HG03469 (cell line): ENCODE measurements at regions not wholly inside any gene's neighbourhood (a gene's known extent, or its start where the extent isn't known, plus 50 kb on each side); places are given as distances from the start of the nearest gene placed in this dataset.
"Not testable (repeated sequence)": the region's sequence is repeated elsewhere in the genome, so short reads cannot be mapped to it uniquely, and the experiment has no call there.

Experiments used
- ATAC-seq: cut with Tn5 transposase; IDR thresholded peaks from one replicate; pipeline ENCODE4 v1.9.1; 2021; ENCODE audit warnings: mild to moderate bottlenecking, moderate library complexity, moderate number of reproducible peaks; ENCODE audit not compliant: unreplicated experiment

DNA sequence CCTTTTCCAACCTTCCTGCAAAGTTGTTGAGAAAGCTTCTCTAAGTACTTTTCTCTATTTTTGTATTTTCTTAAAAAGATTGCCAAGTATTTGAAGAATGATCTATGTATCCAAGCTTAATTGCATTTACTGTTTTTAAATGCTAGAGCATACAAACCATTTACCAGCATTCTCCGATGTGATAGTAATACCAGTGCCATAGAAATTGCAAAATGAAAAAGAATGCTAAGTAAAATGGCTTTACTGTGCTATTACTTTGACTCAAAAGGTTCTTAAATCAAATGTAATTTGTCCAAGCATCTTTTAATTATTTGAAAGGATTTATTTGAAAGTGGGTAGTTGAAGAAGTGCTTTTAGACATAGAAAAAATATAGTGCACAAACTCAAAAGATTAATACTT lies 1183.2 kb downstream of the RAPGEF2 start:
- ATAC-seq: no peak

DNA sequence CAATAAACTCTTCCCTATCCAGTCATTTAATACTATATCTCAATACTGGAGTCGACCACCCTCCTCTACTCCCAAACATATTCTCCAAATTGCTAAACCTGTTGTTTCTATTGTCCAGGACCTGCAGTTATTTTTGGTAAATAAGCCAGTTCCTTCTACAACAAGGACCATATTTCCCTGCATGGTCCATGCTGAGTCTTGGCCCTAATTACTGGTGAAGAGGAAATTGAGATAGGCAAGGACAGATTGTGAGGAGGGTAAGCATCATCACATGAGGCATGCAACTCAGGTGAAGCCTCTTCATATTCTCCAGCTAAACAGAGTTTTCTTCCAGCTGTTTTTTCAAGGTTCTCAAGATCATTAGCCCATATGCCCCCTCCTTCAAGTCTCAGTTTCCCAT lies 1193.6 kb downstream of the RAPGEF2 start:
- ATAC-seq: no peak

DNA sequence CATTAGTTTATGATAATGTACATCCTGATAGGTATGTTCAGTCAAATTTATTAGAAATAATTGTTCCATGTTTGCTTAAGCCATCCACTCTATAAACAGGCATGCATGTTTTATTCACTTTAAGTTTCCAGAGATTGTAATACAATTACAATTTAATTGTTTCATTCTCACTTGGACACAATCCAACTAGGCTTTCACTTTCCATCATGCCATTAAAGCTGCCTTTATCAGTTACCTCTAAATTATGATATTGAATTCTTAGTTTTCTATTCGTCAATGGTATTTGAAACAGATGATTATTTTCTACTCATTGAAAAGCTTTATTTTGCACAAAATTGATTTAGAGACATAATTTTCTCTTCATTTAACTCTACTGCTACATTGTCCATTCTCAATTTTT lies 1196.3 kb downstream of the RAPGEF2 start:
- ATAC-seq: no peak

DNA sequence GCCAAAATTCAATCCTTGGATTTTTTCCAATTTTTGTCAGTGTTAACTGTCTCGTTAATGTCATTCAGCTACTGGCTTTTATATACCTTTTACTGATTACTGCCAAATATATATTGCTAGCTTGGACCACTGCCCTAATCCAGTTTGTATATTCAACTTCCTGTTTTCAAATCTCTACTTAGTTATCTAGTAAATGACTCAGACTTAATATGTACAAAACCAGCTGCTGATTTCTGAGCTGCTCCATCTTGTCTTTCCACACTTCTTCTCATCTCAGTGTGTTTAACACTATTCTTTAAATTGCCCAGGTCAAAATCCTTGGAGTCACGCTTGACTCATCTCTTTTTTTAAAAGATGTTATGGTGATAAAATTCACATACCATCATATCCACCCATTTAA lies 1196.7 kb downstream of the RAPGEF2 start:
- ATAC-seq: no peak

DNA sequence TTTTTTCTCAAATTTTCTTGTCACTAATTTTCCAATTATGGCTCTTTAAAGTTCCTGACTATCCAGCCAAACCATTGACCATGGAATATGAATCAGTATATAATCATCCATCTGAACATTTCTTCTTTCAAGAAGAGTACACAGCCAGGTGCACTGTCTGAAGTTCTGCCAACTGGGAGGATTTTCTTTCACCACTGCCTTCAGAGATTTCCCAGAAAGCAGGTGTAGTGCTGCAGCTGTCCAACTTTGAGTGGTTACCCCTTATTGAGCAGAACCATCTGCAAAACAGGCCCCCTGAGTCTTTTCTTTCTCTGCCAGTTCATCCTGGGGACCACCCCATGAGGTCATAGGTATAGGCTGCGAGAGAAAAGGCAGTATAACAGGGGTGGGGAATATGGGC lies 1213.2 kb downstream of the RAPGEF2 start:
- ATAC-seq: no peak

DNA sequence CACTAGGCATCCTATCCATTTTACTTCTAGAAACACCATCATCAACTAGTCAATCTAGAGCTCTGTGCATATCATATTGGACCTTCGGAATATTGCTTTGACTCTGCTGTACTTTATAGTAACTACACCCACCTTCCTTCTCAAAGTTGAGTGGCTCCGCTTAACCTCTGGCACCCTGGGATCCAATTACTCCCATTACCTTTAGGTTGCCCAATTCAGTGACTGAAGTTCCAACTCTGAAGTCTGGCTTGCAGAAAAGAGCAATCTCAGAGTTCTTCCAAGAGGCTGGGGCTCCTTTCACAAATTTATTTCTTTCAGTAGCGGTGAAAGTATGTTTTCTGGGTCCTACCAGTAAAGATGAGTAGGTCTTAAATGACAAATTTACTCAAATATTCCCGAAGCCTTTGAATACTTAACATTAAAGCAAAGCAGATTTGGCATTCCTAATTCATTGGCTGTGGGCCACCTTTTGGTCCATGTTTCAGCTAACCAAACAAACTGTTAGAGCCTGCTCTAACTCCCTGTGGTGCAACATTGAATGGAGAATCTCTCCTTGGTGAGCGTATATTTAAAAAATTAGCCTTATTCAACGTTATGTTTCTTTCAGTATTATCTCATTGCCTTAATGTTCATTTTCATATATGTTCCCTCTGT lies 1215.8 kb downstream of the RAPGEF2 start:
- ATAC-seq: no peak

DNA sequence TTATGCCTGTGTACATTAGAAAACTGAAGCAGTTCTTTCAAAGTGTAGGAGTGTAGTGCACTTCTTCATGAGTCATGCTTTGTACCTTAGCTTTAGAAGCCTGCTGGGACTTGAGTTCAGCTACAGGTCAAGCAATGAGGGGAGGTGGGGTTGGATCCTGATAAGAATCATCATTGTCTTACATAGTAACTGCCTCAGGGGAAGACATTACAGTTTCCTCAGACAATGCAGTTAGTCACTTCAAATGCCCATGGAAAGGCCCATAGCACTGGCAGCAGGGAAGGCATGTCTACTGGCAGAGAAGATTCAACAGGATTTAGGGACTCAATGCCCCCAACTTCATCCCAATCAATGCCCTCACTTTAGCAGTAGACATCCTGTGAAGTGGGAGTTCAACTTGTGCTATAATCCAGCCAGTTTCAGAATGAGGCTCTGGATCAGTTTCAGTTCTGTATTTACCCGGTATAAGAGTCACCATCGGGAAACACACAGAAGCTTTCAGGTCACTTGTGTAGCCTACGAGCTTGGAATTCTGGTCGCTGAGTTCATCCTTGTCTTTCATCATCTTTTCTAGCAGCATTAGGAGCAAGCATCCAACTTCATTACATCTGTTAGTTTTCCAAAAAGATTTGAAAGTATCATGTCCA lies 1216.5 kb downstream of the RAPGEF2 start:
- no peak for ATAC-seq

DNA sequence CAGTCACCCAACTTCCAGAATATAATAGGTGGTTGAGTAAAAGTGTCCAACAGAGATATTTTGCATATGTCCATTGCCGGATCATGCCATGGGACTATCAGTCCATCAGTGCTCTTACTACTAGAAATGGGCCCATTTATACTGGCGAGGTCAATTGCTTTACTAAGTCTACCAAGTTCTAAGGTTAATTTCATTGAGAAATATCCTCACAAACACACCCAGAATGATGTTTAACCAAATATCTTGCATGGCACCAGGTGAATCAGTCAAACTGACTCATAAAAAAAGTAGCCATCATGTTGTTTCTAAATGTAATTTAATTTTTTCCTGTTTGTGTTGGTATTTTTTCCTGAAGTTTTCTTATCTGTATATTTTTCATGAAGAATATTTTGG lies 1217.0 kb downstream of the RAPGEF2 start:
- ATAC-seq: no peak

DNA sequence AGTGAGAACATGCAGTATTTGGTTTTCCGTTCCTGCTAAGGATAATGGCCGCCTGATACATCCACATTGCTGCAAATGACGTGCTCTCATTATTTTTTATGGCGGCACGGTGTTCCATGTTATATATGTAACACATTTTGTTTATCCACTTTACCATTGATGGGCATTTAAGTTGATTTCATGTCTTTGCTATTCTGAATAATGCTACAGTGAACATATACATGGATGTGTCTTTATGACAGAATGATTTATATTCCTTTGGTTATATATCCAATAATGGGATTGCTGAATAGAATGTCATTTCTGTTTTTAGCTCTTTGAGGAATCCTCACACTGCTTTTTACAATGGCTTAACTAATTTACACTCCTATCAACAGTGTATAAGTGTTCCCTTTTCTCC lies 1223.2 kb downstream of the RAPGEF2 start:
- no peak for ATAC-seq

DNA sequence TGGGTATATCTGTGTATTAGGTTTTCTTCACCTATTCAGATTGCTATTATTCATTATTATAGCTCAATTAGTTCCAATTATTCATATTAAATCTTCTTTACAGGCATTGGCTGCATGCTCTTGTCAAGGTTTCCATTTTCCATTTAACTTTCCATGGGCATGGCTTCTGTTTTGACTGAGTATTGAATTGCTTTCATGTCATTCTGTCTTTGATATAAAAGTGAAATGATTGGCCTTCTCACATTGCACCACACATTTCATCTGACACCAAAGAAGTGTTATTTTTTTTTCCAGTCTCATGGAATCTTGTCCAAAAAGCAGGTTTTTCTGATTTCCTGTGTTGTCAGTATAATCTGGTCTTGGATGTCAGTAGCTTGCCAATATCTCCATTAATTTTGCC lies 1244.3 kb downstream of the RAPGEF2 start:
- ATAC-seq: no peak

DNA sequence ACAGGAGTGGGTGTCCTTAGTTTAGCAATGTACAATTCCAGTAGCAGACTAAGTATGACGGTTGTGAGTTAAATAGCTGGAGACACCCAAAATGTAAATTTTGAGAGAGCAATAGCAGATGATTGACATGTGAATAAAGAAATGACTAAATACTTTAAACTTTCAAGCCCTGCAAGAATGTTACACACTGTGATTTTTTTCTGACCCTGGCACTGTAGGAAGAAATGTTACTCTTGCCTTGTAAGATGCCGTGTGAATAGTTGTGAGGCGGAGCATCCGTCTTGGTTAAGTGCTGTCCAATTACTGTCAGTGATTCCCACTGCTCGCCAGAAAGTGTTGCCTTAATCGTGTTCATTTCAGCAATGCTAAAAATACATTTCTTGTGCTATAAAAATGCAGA lies 1248.1 kb downstream of the RAPGEF2 start:
- no peak for ATAC-seq

DNA sequence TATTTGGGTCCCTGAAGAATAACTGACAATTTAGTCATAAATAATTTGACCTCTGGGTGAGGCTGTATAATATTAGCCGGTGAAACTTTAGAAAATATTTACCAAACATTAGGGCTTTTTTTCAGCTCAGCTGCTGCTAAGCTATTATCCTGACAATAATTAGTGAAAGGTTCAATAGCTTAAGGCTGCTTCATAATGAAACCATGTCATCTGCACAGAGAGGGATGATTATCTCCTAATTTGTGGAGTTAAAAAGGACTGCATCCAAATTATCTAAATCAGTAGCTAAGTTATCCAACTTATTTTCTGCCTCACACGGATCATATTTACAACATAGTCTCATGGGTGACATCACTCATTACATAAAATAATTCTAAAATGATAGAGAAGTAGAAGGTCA lies 1249.8 kb downstream of the RAPGEF2 start:
- ATAC-seq: no peak

DNA sequence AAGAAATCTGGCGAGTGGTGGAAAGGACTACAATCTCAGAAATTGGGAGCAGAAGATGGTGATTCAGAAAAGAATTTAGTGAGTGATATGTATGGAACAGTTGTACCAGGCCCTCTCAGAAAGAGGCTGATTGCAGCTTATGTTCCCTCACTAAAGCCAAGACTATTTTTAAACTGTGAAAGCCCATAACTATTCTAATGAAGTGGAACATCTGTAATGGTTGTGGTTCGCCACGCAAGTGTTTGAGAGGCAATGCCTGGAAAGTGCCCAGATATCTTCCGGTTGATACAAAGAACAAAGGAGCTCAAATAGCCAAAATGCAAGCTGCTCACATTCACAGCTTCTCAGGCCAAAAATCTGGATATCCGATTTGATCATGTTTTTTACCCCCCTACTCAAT lies 1250.7 kb downstream of the RAPGEF2 start:
- no peak for ATAC-seq

DNA sequence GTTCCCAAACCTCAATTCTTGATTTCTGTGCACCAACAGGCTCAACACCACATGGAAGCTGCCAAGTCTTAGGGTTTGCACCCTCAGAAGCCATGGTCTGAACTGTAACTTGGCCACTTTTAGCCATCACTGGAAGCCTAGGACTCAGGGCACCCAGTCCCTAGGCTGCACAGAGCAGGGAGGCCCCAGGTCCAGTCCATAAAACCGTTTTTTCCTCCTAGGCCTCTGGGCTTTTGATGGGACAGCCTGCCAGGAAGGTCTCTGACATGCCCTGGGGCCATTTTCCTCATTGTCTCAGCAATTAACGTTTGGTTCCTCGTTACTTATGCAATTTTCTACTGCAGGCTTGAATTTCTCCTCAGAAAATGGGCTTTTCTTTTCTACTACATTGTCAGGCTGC lies 1259.6 kb downstream of the RAPGEF2 start:
- no peak for ATAC-seq

DNA sequence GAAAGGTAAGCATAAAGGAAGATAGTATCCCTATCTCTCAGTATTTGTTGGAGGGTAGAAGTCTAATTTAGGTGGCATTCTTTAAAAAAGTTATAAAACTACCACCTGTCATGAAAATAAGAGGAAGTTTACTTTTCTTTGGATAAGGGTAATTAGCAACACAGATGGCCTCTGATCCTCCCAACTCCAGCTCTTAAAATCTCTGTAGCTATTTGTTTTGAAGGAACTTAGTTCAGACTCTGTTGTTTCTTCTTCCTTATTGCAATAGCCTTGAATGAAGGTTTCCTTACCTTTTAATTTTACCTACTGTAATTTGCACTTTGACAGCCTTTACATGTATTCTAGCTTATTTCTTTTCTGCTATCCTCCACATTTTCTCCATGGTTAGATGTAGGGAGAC lies 1261.3 kb downstream of the RAPGEF2 start:
- no peak for ATAC-seq

DNA sequence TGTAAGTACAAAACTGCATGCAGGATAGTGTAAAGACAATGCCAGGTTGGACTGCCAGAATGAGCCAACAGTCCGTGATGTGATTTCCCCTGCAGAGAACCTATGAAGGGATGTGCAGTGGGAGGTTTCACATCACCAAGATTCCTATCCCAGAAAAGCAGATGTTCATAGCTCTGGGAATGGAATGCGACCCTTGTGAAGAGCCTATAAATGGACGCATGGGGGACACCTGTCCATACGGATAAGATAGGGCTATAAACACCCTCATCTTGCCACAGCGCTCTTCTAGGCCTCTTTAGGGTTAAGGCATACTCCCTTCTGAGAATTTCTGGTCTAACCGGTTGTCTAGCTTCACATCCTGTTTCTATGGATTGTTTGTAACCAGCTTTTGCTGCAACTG lies 1261.8 kb downstream of the RAPGEF2 start:
- ATAC-seq: not testable (repeated sequence)

DNA sequence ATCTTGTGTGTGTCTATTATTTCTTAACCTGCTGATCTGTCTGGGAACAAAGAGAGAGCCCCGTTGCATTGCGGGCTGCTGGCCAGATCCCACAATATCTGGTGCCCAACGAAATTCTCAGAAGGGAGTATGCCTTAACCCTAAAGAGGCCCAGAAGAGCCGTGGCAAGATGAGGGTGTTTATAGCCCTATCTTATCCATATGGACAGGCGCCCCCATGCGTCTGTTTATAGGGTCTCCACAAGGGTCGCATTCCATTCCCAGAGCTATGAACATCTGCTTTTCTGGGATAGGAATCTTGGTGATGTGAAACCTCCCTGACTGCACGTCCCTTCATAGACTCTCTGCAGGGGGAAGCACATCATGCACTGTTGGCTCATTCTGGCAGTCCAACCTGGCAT lies 1262.5 kb downstream of the RAPGEF2 start:
- not testable (repeated sequence) for ATAC-seq

DNA sequence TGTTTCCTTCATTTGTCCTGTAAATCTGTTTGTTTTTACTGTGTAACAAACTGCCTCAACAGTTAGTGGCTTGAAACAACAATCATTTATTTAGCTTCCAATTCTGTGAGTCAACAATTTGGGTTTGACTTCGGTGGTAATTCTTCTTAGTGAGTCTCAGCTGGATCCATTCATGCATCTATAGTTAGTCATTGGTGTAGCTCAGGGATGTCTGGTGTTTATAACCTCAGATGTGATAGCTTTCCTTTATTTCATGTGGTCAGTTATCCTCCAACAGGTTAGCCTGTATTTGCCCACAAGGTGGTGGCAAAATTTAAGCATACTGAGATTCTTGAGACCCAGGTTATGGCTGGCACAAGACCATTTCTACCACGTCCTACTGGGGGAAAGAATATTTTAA lies 1267.2 kb downstream of the RAPGEF2 start:
- ATAC-seq: no peak

DNA sequence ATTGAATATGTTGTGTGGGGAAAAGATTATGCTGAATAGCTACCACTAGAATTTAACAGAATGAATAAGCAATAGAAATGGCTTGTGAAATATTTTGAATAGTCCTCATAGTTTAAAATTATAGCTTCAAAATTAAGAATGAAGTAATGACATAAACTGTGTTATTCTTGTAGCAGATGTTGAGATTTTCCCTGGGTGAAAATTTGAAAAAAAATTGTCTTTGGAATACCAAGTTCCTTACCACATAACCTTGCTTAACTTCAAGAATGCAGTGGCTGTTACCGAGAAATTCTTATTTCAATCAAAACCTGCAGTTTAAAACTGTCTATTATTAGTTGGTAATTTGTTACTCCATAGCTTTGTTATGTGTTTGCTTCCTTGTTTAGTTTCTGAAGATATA lies 1268.6 kb downstream of the RAPGEF2 start:
- ATAC-seq: no peak

DNA sequence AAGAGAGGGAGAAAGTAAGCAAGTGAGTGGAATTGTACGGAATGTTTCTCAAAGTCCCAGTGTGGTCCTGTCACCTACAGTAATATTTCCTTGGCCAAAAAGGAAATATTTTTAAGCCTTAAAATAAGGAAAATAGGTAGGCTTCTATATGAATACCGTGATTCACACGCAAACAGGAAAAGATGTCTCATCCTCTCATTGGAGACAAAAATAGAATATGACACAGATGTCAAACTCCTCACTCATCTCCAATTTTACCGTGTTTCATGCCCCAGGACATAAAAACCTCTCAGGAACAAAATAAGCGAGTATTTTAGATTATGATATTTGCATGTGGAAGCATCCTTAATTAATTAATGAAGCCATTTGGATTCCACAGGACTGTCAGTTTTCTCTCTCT lies 1269.5 kb downstream of the RAPGEF2 start:
- no peak for ATAC-seq

DNA sequence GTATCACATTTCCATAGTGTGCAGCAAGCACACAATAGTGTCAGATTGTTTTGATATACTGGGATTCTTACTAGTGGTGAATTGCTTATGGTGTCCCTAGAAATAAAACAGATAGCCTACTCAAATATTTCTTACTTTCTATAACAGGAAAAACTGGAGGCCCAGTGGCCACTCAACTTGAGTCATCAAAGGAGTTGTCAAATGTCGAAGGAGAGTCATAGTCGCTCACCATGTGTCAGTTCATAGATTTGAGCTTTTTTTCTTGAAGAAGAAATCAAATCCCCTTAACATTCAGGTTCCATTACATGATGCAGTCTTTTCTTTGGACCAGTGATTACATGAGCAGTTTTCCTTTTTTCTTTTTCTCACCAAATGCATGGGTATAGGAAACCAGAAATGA lies 1271.0 kb downstream of the RAPGEF2 start:
- ATAC-seq: no peak

DNA sequence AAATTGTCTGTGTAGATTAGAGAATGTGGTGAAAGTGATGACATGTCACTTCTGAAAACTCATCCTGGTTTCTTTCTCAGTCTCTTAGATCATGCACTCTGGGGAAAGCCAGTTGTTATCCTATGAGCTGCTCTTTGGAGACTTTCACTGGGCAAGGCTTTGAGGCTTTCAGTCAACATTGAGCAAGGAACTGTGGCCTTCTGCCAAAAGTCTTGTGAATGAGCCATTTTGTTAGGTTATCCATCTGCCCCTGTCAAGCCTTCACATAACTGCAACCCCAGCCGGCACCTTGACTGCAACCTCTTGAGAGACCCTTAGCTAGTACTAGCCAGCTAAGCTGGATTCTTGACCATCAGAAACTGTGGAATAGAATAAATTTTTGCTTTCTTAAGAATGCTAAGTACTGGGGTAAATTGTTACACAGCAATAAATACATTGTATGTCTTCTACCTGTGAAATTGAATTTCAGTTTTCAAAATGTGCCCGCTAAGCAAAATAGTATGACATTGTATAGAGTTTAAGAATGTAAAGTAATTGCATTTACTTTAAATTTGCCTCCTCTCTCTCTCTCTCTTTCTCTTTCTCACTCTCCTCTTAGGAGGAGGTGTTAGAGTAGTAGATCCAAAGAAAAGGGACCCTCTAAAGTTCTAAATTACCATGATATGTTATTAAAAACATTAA lies 1273.0 kb downstream of the RAPGEF2 start:
- no peak for ATAC-seq
